ENCODE measurements at regions not wholly inside any gene's neighbourhood (a gene's known extent, or its start where the extent isn't known, plus 50 kb on each side); places are given as distances from the start of the nearest gene placed in this dataset.

- TF ChIP-seq THAP7 (CRISPR knock-in tag; IDR thresholded peaks at IDR 0.05), result no peak
- TF ChIP-seq TERF1 (CRISPR knock-in tag; IDR thresholded peaks at IDR 0.05), result no peak
- TF ChIP-seq ATF7-NPFF (CRISPR knock-in tag; IDR thresholded peaks at IDR 0.05; ENCODE audit: low read depth), result no peak
- no peak for TF ChIP-seq HDAC6 (IDR thresholded peaks at IDR 0.05; ENCODE audit: low read depth, low read length)
- no peak for TF ChIP-seq ZNF234 (CRISPR knock-in tag; conservative IDR thresholded peaks at IDR 0.05)
- TF ChIP-seq ZHX2 (IDR thresholded peaks at IDR 0.05; ENCODE audit: low read depth), result no peak
- TF ChIP-seq ZHX2 (CRISPR knock-in tag; IDR thresholded peaks at IDR 0.05; ENCODE audit: borderline replicate concordance), result no peak
- no peak for TF ChIP-seq KAT7 (CRISPR knock-in tag; IDR thresholded peaks at IDR 0.05; ENCODE audit: borderline replicate concordance)
- no peak for TF ChIP-seq AHDC1 (CRISPR knock-in tag; IDR thresholded peaks at IDR 0.05; ENCODE audit: borderline replicate concordance)
- TF ChIP-seq BRCA1 (CRISPR knock-in tag; IDR thresholded peaks at IDR 0.05), result no peak
- no peak for TF ChIP-seq TBP (CRISPR knock-in tag; IDR thresholded peaks at IDR 0.05)
- 0 out of 2 replicates have a peak, but pooled peaks have one; percentile 40 for TF ChIP-seq BRD4 (CRISPR knock-in tag; IDR thresholded peaks at IDR 0.05)
- no peak for TF ChIP-seq ZNF841 (CRISPR knock-in tag; IDR thresholded peaks at IDR 0.05; ENCODE audit: borderline replicate concordance)
- TF ChIP-seq EEA1 (CRISPR knock-in tag; IDR thresholded peaks at IDR 0.05; ENCODE audit: borderline replicate concordance), result no peak
- TF ChIP-seq ZNF557 (CRISPR knock-in tag; IDR thresholded peaks at IDR 0.05), result no peak
Observed at GRCh38 chr6:167678102-167679101, 148.3 kb upstream of the AFDN start (continued).
